GM21723 (cell line): ENCODE measurements at regions not wholly inside any gene's neighbourhood (a gene's known extent, or its start where the extent isn't known, plus 50 kb on each side); places are given as distances from the start of the nearest gene placed in this dataset.
A peak's percentile ranks its signal among the peaks of the same experiment; 100 is the strongest.

ENCODE experiments used
- ATAC-seq: cut with Tn5 transposase; IDR thresholded peaks from one replicate; pipeline ENCODE4 v1.9.1; 2021; ENCODE audit warnings: mild to moderate bottlenecking, moderate library complexity; ENCODE audit not compliant: unreplicated experiment

GRCh38 chr10:4103603-4104002, 318.6 kb upstream of the KLF6 start:
- no peak for ATAC-seq

DNA sequence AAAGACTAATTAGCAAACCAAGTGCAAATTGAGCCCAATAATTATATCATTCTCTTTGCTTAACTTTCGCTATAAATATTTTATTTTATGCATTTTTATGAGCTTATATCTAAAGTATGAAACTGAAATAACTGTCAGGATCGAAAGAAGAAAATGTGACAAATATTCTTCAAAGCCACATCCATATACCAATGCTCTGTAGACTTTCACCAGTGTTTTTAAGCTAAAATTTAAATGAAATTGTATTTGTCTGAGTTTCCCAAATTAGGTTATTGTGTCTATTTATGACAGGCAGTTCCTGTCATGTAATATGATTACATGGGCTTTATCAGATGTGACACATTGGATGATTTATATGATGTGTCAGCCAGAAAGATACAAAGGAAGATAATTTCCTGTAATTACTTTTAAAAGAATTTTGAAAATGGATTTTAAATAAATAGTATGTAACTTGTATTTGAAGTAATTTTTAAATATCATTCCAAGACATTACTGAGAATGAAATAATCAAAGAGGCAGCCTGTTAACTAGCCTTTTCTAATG, 317.9 kb upstream of the KLF6 start:
- no peak for ATAC-seq

DNA sequence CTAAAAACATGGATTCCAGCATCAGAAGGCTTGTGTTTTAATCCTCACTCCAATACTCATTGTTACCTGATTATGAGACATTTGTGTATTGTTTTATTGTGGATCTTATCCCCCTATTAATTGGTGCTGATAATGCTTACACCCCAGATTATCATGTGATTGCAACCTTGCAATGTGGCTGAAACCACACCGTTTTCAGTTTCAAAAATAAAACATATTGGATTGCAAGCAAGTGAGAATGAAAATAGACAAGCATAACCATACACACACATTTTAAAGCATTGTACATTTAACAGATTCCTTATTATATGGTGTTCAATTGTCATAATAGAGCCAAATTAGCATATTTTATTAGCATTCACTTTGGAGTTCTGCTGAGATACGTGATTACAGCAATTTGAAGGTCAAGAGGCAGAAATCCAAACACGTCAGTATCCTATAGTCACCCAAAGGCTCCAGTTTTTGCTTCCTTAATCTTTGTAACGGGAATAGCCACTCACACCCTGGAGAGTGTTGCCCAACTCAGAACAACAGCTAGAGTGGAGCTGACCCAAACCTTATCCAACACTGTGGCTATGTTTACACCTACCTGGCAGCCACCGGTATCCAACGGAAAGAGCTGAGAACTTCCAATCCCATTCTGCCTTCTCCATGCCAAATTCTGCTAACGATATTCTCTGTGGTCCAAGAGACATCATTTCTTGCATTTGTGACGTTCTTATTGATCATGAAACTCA, 317.1 kb upstream of the KLF6 start:
- peak; percentile 69 for ATAC-seq

- ATAC-seq, result no peak
Observed at GRCh38 chr10:4100380-4100779, 315.4 kb upstream of the KLF6 start.

DNA sequence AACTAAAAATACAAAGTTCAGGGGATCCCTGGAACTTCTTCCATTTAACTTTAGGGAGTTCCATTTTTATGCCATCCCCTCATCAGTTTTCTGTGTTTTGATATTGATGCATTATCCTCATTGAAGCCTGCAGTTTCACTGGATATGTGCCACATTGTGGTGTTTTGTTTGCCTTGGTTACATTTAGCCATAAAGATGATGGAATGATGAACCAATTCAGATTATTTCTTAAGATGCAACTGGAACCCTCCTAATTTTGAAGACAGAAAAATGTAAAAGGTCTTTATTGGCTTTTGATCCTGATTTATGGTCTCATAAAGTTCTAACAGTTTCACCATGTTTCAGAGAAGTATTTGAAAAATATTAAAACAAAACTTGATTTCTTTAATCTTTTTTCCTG, 314.2 kb upstream of the KLF6 start:
- ATAC-seq, result no peak

DNA sequence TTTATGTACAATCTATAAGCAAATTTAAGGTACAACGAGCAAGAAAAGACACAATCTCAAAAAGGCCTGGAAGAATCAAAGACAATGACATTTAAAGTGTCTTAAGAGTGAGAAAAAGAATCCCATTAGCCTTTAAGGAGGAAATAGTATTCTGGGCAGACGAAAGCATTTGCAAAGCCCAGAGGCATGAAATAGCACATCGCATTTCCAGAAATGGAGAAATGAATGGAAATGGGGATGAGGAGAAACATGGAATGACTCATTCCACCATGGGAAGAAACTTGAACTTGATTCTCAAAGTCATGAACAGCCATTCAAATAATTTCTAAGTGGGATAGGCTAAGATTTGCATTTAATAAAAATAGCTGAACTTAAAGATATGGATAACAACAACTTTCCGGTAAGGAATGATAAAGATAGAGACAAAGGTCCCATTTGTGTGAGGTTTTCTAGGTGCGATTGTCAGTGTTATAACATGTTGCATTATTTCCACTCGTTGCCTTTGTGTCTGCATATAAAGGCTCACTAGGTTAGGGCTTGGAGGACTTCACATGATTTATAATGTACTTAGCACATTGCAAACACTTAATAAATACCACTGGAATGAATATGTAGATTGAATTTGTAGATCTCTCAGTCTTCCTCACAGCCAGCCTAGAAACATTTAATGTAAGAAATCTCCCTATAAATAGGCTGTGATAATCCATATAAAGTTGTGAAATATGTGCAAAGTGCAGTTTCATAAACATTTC, 310.3 kb upstream of the KLF6 start:
- no peak for ATAC-seq

GRCh38 chr10:4094751-4095150, 309.7 kb upstream of the KLF6 start:
- ATAC-seq, result no peak

DNA sequence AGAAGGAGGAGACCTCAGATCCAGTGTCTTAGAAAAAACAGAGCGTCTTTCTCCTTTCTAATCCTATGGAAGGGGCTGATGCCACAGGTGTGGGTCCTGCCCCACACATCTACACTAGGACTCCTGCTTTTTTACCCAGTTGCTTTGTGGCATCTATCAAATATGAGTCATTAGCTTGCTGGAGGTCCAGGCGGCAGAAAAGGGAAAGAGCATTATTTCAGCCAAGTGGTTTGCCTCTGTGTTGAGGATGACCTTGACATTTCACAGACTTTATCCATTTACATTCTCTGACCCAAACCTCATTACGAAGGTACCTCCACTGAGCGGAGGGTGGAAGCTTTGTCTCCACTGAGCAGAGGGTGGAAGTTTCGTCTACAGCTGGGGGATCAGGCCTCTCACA, 308.4 kb upstream of the KLF6 start:
- ATAC-seq, result no peak

DNA sequence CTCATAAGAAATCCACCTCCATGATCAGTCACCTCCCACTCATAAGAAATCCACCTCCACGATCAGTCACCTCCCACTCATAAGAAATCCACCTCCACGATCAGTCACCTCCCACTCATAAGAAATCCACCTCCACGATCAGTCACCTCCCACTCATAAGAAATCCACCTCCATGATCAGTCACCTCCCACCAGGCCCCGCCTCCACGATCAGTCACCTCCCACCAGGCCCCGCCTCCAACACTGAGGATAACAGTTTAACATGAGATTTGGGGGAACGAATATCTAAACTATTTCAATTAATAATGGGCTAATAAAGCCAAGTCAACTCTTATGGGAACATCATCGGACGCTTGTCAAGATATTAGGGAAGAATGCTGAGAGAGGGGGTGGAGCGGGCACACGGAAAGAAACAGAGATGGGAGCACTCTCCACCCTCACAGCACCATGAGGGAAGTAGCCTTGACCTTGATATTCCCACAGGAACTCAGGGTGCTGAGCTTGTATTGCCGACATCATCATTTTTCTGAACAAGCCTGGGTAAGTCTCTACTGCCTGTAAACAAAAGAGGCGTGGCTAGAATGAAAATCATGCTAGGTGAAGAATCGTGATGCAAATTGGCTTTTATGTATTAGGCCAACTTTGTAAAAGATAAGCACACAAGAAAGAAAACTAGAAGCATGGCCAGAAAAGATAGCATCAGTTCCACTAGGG, 303.5 kb upstream of the KLF6 start:
- ATAC-seq, result no peak

DNA sequence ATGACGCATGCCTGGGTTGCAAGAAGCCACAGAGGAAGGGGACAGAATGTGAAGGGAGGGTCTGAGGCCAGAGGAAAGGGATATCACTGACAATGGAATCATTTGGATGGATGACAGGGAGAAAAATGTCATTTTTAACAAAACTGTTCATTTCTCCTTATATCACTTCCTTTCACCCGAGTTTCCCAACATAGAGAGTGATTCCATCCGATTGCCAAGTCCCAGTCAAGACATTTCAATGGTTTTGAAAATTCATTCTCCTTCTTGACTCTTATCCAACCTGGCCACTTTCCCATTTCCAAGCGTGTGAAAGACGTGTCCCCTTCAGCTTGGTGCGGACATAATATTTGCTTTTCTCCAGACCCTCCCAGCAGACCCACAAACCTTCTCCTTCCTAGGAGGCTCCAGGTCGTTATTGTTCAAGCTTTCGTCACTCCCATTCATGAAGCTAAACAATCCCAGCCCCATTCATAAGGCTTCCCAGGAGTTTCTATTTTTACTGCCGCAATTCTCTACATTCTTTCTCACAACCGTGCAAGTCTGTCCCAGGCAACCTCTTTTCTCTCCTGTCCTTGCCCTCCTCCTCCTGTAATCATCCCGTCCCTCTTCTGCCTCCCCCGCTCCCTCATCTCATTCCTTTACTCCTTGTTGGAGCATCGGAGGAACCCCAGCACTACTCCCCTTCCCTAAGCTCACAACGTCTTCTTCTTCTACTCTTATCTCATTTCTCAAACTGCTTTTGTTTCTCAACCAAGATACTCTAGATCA, 301.3 kb upstream of the KLF6 start:
- no peak for ATAC-seq

GRCh38 chr10:4083509-4084003, 298.5 kb upstream of the KLF6 start:
- ATAC-seq, result no peak

DNA sequence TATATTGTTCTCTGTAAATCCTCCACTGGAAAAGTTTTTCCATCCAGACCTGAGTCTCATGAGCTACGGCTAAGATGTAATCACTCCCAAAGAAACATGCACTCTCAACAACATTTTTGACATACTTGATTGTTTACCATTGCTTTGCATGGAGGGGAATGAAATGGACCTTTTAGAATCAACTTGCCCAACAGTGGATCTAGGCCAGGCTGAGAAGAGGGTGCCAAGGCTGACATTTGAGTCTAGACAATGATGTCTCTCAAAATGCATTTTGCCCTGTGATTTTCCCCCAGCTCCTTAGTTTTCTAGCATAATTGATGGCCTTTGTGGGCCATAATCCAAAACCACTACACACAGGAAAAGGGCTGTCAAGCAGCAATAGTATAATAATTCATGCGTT, 297.9 kb upstream of the KLF6 start:
- no peak for ATAC-seq

- ATAC-seq, result no peak
Observed at GRCh38 chr10:4081685-4082111, 296.7 kb upstream of the KLF6 start.

- ATAC-seq, result no peak
Observed at GRCh38 chr10:4080225-4080805, 295.3 kb upstream of the KLF6 start.

- no peak for ATAC-seq
Observed at GRCh38 chr10:4079803-4080202, 294.8 kb upstream of the KLF6 start.

DNA sequence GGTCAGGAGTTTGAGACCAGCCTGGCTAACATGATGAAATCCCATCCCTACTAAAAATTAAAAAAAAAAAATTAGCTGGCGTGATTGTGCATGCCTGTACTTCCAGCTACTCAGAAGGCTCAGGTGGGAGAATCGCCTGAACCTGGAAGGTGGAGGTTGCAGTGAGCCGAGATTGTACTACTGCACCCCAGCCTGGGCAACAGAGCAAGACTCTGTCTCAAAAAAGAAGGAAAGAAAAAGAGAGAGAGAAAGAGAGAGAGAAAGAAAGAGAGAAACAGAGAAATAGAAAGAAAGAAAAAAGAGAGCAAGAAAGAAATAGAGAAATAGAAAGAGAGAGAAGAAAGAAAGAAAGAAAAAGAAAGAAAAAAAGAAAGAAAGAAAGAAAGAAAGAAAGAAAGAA, 292.8 kb upstream of the KLF6 start:
- no peak for ATAC-seq

- ATAC-seq, result no peak
Observed at GRCh38 chr10:4076983-4077382, 292.0 kb upstream of the KLF6 start.

DNA sequence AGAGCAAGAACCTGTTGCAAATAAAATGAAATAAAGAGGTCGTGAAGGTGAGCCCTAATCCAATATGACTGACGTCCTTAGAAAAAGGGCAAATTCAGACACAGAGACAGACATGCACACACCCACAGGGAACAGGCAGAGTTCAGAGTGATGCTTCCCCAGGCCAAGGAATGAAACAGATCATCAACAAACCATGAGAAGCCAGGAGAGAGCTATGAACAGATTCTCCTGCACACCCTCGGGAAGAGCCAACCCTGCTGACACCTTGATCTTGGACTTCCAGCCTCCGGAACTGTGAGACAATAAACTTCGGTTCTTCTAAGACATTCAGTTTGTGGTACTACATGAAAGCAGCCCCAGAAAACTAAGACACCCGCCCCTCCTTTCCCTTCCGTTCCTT, 290.4 kb upstream of the KLF6 start:
- no peak for ATAC-seq

DNA sequence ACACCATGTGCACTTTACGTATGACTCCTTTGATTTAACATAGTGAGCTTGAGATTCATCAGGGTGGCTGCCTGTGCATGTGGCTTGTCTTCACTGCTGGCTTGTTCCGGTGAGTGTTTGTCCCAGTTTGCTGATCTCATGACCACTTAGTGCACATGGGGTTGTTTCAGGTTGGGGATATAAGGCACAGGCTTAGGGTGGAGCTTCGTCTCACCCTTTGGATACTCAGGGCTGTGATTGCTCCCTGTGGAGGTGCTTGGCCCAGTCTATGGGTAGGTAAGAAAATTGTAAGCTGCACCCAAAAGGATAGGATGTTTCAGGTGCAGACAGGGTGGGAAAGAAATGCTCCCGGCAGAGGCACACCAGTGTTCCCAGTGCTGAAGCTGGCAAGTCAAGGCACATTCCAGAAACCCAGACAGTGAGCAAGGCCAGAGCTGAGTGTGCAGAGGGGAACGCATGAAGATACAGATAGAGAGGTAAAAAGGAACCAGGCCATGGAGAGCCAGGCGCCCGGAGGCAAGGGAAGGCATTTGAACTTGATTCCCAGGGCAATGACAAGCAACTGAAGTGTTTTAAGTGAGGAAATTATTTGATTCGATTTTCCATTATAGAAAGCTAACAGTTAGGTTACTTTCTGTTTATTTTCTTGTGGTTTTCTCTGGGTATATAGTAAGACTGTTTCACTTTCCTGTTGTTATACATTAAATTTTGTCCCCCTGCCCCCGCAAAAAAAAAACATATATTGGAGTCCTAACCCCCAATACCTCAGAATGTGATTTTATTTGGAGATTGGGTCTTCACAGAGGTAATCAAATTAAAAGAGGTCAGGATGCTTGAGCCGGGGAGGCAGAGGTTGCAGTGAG, 289.8 kb upstream of the KLF6 start:
- ATAC-seq, result no peak
